ENCODE measurements at regions not wholly inside any gene's neighbourhood (a gene's known extent, or its start where the extent isn't known, plus 50 kb on each side); places are given as distances from the start of the nearest gene placed in this dataset.

DNA sequence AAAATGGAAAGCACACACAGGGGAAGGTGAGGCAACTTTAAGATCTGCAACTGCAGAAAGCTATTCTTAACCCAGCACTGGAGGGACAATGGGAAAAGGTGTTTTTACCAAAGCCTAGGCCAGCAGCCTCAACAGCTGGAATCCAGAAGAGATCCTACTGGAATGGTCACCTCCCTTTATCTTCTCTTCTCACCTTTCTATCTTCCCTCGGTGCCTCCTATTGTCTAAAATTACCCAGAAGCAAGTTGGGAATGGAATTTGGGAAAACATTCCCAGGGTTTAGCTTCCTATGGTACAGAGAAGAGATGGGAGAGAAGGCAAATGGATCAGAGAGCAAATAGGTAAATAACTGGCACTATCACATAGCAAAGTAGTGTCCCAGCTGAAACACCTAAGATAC is 73.1 kb downstream of the TIGD2 start:
- TF ChIP-seq NFE2L2 (IDR thresholded peaks at IDR 0.05; ENCODE audit: low read depth, low read length) = no peak
- TF ChIP-seq CTCF (conservative IDR thresholded peaks at IDR 0.05; ENCODE audit: low read depth, low read length) = no peak
- no peak for TF ChIP-seq MAZ (IDR thresholded peaks at IDR 0.05; ENCODE audit: borderline replicate concordance, low read depth, low read length)
- no peak for TF ChIP-seq POLR2A (IDR thresholded peaks at IDR 0.05; ENCODE audit: low read depth, low read length)
- TF ChIP-seq, protein P1, sequence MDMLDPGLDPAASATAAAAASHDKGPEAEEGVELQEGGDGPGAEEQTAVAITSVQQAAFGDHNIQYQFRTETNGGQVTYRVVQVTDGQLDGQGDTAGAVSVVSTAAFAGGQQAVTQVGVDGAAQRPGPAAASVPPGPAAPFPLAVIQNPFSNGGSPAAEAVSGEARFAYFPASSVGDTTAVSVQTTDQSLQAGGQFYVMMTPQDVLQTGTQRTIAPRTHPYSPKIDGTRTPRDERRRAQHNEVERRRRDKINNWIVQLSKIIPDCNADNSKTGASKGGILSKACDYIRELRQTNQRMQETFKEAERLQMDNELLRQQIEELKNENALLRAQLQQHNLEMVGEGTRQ (IDR thresholded peaks at IDR 0.05; ENCODE audit: low read depth, low read length) = no peak
- TF ChIP-seq RAD21 (IDR thresholded peaks at IDR 0.05; ENCODE audit: low read length) = no peak
- no peak for TF ChIP-seq RCOR1 (IDR thresholded peaks at IDR 0.05; ENCODE audit: insufficient replicate concordance, low read length)
- no peak for TF ChIP-seq CEBPB (IDR thresholded peaks at IDR 0.05; ENCODE audit: low read depth, low read length)
- no peak for TF ChIP-seq RFX5 (IDR thresholded peaks at IDR 0.05; ENCODE audit: low read depth, low read length)
- TF ChIP-seq SMC3 (IDR thresholded peaks at IDR 0.05; ENCODE audit: low read depth, low read length) = no peak
- TF ChIP-seq ELK1 (IDR thresholded peaks at IDR 0.05; ENCODE audit: borderline replicate concordance, low read depth, low read length) = no peak
- no peak for TF ChIP-seq CHD1 (IDR thresholded peaks at IDR 0.05; ENCODE audit: low read depth, low read length)
